Esophagus squamous epithelium (tissue), 5 donors: ENCODE measurements at regions not wholly inside any gene's neighbourhood (a gene's known extent, or its start where the extent isn't known, plus 50 kb on each side); places are given as distances from the start of the nearest gene placed in this dataset.

Experiments used
- DNase-seq: peaks from one replicate; lab custom pipeline; 2025; lab: John Stamatoyannopoulos, UW
- H3K27ac ChIP-seq, 4 donors: fragments of 200-600 bp; sonication (generic); one replicate each; pipeline ENCODE4 v1.5.1; 2016 to 2019; ENCODE audit warnings: mild to moderate bottlenecking in 1 of 4
- H3K27me3 ChIP-seq, 4 donors: fragments of 200-600 bp; sonication (generic); 1 replicate in 3 of 4; 2 replicates in 1 of 4; pipeline versions ENCODE4 v1.5.1 to v1.6.0; 2017 to 2021; ENCODE audit warnings: antibody characterized with exemption in 1 of 4
- H3K36me3 ChIP-seq, 3 donors: fragments of 200-600 bp; sonication (generic); one replicate each; pipeline ENCODE4 v1.5.1; 2016 to 2019
- H3K4me1 ChIP-seq, 3 donors: fragments of 200-600 bp; sonication (generic); one replicate each; pipeline ENCODE4 v1.5.1; 2017 to 2019
- H3K4me3 ChIP-seq, 4 donors: fragments of 200-600 bp; sonication (generic); 1 replicate in 3 of 4; 2 replicates in 1 of 4; pipeline ENCODE4 v1.5.1; 2016 to 2019; ENCODE audit warnings: mild to moderate bottlenecking in 2 of 4, moderate library complexity in 1 of 4
- H3K9me3 ChIP-seq, 3 donors: fragments of 200-600 bp; sonication (generic); one replicate each; pipeline ENCODE4 v1.5.1; 2016 to 2019
- CTCF ChIP-seq, 6 experiments: fragments of 450-650 bp in 4 of 6; fragments of 200-600 bp in 2 of 6; sonication (generic) in 2 of 6; IDR thresholded peaks; one replicate each; pipeline ENCODE4 v1.5.1; 2016 to 2019; ENCODE audit warnings: antibody characterized with exemption in 6 of 6, mild to moderate bottlenecking in 4 of 6, moderate library complexity in 4 of 6
- POLR2A ChIP-seq, 4 donors: fragments of 450-650 bp; IDR thresholded peaks; one replicate each; pipeline ENCODE4 v1.6.1; 2017; ENCODE audit warnings: antibody characterized with exemption in 4 of 4, mild to moderate bottlenecking in 4 of 4, moderate library complexity in 3 of 4
- WGBS, 2 donors: methylation state at CpG; one replicate each; pipeline ENCODE4 v1.1.5; 2018; 5-methylcytosine and 5-hydroxymethylcytosine counted together
- intact Hi-C: fragments of 100-400 bp; cut with DNase I; formaldehyde crosslinking; loops from one replicate; pipeline ENCODE4 v1.15.0; 2022
- donor health status: DM: yes; HTN: yes; CAD: no.

DNA sequence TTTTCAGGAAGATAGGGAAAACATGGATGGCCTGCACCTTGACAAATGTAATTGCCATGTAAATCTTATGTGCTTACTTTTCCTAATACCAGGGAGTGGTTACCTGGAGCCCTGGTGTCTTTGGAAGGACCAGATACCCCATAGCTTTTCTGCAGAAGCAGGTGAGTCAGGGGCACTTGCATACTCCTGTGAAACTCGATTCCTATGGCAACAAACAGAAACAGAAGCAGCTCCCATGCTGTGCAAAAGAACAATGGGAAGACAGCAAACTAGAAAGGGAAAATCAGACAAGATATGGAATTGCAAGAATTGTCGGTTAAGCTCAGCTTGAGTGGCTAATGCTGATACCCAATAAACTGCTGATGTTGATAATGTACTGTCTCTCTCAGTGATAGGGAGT is 117.4 kb upstream of the AFF2 start:
- intact Hi-C loops: no loop called here
- Histone ChIP-seq H3K4me3 (no peak overlapping the region), H3K27ac (no peak overlapping the region), H3K27me3 (no peaks in the 10 kb centered on the region), H3K9me3 (no peaks in the 10 kb centered on the region), H3K36me3 (no peaks in the 10 kb centered on the region), H3K4me1 (no peaks in the 10 kb centered on the region)
- TF ChIP-seq POLR2A (IDR thresholded peaks at IDR 0.05) (no peak), CTCF (IDR thresholded peaks at IDR 0.05) (no peak)
- no peak for DNase-seq
- 29 to 61% methylated on average over 2 of the region's 2 CpGs for WGBS, 2 donors

DNA sequence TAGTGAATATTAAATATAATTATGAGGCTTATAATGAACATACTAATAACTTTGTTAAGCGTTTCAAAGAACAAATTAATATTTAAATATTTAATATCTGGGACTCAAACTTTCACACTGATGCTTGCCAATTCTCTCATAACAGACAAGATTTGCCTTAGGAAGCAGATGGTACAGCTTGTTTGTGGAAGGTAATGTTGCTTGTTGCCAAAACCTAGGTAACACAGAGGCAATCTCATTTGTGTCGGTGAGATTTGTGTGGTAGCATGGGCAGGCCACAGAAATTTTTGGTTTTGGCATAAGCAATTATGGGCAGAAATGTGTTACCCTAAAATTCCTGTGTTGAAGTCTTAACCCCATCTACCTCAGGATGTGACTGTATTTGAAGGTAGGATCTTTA is 114.9 kb upstream of the AFF2 start:
- Histone ChIP-seq H3K9me3 (no peaks in the 10 kb centered on the region), H3K27ac (no peak overlapping the region), H3K36me3 (no peaks in the 10 kb centered on the region), H3K4me3 (no peak overlapping the region), H3K27me3 (no peaks in the 10 kb centered on the region), H3K4me1 (no peaks in the 10 kb centered on the region)
- intact Hi-C loops: no loop called here
- 74 to 96% methylated on average over 2 of the region's 2 CpGs for WGBS, 2 donors
- TF ChIP-seq POLR2A (IDR thresholded peaks at IDR 0.05) (no peak), CTCF (IDR thresholded peaks at IDR 0.05) (no peak)
- DNase-seq: no peak

- intact Hi-C loops: no loop called here
These were observed 110.8 kb upstream of the AFF2 start for GRCh38 chrX:148389629-148390028.

GRCh38 chrX:148412006-148412405 is 88.4 kb upstream of the AFF2 start:
- TF ChIP-seq CTCF (IDR thresholded peaks at IDR 0.05): no peak
- TF ChIP-seq POLR2A (IDR thresholded peaks at IDR 0.05): no peak
- intact Hi-C loops: no loop called here
- Histone ChIP-seq H3K9me3 (no peaks in the 10 kb centered on the region), H3K4me1 (no peaks in the 10 kb centered on the region), H3K36me3 (no peaks in the 10 kb centered on the region), H3K27me3 (no peaks in the 10 kb centered on the region), H3K4me3 (no peak overlapping the region), H3K27ac (no peak overlapping the region)
- 37 to 46% methylated on average over 3 of the region's 3 CpGs for WGBS, 2 donors
- DNase-seq: no peak

More at GRCh38 chrX:148389629-148390028, 110.8 kb upstream of the AFF2 start:
- WGBS, 2 donors: 54 to 60% methylated on average over 2 of the region's 2 CpGs
- no peaks in the 10 kb centered on the region for H3K4me1 ChIP-seq
- no peak overlapping the region for H3K4me3 ChIP-seq
- no peaks in the 10 kb centered on the region for H3K27me3 ChIP-seq
- no peaks in the 10 kb centered on the region for H3K9me3 ChIP-seq
- TF ChIP-seq POLR2A (IDR thresholded peaks at IDR 0.05) (no peak), CTCF (IDR thresholded peaks at IDR 0.05) (no peak)
- no peak for DNase-seq
- H3K27ac ChIP-seq: no peak overlapping the region
- H3K36me3 ChIP-seq: no peaks in the 10 kb centered on the region

GRCh38 chrX:148416142-148416541 is 84.3 kb upstream of the AFF2 start:
- no peaks in the 10 kb centered on the region for H3K9me3 ChIP-seq
- TF ChIP-seq CTCF (IDR thresholded peaks at IDR 0.05): no peak
- TF ChIP-seq POLR2A (IDR thresholded peaks at IDR 0.05): no peak
- no peak overlapping the region for H3K27ac ChIP-seq
- DNase-seq: no peak
- WGBS, 2 donors: 57 to 90% methylated on average over 2 of the region's 2 CpGs
- H3K4me1 ChIP-seq: no peaks in the 10 kb centered on the region
- no peaks in the 10 kb centered on the region for H3K36me3 ChIP-seq
- H3K4me3 ChIP-seq: no peak overlapping the region
- intact Hi-C loops: no loop called here
- H3K27me3 ChIP-seq: no peaks in the 10 kb centered on the region
